Fibroblast of skin of right quadriceps (primary cell): ENCODE measurements at regions not wholly inside any gene's neighbourhood (a gene's known extent, or its start where the extent isn't known, plus 50 kb on each side); places are given as distances from the start of the nearest gene placed in this dataset.

Experiments used
- DNase-seq: peaks from one replicate; pipeline ENCODE4 v3.0.0-alpha.2; 2013

- no peak for DNase-seq
These were observed 119.4 kb upstream of the GLI2 start for GRCh38 chr2:120616261-120616660.

DNA sequence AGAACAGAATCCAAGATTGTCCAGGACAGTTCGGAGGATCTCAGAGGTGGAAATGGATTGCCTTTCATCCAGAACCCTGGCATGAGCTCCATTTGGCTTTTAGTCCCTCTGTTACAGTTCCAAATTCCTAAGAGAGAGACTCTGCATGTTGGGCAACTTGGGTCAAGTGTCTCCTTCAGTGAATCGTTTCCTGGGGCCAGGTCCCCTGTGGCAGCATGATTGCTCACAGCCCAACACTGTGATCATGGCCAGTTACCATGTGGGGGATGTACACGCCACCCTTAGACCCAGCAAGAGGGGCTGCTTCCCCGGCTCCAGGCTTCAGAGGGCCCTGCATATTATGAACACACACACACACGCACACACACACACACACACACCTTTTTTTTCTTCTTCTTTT, 118.6 kb upstream of the GLI2 start:
- no peak for DNase-seq

DNA sequence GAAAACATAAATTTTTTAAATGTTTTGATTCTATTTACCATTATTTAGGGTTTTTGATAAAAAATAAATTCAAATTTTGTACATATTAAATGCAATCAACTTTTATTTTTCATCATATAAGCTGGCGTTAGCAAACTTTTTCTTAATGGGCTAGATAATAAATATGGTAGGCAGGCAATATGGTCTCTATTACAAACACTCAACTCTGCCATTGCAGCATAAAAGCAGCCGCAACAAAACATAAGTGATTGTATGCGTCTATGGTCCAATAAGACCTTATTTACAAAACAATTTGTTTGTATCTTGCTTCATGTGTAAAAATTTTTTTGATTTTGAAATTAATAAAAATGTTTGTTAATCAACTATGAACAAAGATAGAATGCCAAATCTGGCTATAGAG, 116.8 kb upstream of the GLI2 start:
- DNase-seq: no peak

DNA sequence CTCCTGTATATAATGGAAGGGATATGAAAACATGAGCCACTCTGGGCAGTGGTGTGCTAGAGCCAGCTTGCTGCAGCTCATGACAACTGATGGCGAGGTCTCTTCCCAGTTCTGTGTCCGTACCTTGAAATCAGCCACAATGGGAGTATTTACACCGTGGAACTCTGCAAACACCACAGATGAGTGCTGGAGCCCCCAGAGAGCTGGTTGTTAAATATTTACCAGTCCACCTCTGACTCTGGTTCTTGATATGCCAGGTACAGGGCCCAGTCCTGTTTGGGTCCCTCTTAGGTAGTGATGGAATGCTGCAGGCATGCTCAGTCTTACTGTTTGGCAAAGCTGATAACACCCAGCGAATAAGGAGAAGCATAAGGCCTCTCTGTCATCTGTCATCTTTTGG, 116.1 kb upstream of the GLI2 start:
- DNase-seq: no peak

DNA sequence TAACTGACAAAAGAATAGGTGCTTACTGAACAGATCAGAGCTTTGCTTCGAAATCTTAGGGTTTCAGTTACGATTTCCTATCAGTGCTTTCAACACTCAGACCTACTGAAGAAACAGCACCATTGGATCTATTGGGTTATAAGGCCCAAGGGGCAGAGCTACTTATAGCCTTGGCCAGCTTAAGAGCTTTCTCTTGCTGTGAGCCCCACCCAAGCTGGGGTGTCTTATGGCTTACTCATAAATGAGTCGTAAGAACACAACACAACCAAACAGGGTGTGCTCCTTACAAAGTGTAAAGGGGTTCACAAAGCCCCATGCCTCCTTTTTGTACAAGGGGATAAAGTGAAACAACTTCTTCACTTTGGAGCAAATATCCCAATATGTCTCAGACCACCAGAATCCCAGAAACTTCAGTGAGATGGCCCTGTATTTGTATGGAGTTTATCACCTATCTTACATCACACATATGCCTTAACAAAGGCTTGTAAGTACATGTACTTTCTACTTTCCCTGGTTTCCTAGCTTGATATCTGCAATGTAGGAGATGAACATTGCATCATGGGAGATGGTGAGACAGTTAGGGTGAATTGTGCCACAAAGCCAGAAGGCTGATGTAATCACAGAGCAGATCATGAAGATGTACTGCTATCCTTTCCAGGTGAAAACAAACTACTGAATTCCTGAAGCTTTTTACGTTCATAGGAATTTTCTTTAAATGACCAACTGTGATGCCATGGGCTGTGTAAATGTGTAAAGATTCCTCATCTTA, 115.5 kb upstream of the GLI2 start:
- peak; percentile 60 for DNase-seq

GRCh38 chr2:120622159-120622869, 113.4 kb upstream of the GLI2 start:
- DNase-seq: no peak

DNA sequence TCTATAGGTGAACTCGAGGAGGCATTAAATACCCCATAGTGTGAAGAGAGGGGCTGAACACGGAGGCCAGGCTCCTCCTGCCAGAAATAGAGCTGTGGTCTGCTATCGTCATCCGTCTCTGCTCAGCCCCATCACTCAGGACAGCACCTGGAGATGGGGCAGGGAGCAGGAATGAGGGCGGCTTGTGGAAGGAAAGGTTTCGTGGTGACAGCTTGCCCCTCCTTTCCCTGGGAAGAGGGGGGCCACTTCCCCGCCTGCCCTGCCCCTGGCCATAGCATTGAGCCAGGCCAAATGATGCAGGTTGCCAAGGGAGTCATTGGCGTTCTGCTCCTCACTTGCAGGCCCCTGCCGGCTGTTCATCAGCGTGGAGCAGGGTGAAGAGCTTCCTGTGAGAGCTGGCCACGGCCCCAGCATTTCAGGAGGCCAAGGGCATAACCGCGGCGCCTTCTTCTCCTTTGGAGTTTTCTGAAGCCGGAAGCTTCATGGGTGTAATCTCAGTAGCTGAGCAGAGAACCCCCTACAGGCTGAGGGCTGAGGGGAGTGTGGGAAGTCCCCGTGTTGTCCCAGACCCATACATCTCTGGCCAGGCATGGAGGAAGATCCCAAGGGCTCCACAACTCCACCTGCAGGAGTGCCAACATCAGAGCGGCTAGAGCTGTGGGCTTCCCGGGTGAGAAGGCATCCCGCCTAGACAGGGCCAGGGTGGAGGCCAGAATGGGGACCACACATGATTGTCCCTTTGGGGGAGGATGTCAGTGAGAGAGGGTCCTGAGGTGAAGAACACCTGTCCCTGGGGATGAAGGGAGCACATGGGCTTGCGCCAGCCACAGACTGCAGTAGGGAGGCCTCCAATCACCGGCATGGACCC, 112.5 kb upstream of the GLI2 start:
- DNase-seq: no peak

DNA sequence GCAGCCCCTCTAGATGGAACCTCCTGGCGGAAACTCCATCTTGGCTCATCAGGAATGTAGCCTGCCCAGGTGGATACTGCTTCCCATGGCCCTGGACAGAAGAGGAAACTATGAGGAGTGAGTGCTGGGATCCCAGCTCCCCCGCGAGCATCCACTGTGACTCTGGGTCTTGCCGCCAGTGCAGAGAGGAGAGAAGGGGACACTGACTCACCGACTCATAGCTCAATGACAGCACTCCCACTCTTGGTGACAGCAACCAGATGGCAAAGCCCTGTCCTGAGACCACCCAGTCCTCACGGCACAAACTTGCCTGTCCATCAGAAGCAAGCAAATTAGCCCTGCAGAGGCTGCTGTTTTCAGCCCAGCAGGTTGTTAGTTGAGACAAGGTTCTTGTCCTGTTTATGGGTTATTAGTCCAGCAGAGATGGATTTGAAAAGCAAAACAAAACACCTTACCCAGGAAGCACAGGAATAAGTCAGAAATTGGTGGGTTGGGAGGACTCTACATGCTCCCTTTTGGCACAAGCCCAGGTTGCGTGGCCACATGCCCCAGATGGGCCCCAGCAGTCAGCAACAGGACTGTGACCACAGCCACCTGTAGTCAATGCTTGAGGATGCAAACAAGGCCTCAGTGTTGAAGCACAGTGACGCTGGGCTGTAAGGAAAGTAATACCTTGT, 111.5 kb upstream of the GLI2 start:
- DNase-seq: no peak

- no peak for DNase-seq
These were observed 110.8 kb upstream of the GLI2 start for GRCh38 chr2:120624738-120625446.

GRCh38 chr2:120625865-120626560, 109.7 kb upstream of the GLI2 start:
- DNase-seq: no peak

DNA sequence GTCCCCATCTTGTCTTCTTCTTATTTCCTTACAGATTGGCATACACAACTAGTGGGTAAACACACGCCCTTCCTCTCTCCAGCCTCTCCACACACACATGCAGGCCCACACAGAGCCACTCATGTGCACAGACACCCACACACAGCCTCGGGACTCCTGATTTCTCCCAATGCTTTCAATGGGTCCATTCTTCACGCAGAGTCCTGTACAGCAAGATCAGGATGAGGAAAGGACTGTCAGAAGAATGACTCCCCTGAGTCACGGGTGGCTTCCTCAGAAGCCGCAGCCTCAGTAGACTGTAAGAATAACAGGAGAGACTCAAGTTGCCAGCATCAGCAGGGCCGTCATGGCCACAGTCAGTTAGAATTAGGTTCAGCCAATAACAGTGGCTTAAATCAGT, 109.1 kb upstream of the GLI2 start:
- no peak for DNase-seq

DNA sequence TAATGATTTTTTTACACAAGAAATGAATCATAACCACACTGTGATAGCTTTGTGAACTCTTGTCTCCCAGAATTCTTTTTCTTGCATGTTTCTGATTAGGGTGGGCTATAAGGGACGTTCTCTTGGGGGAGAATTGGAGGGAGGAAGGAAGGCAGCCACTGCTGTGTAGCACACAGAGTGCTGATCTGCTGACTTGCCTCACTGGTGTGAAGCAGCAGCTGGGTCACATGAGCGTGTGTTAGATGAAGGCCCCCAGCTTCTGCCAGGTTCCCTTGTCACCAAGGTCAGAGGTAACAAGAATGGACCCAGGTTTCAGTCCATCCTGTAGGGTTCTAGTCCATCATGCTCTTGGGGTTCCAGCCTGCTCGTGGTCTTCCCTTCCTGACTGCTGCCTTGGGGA, 107.4 kb upstream of the GLI2 start:
- no peak for DNase-seq

DNA sequence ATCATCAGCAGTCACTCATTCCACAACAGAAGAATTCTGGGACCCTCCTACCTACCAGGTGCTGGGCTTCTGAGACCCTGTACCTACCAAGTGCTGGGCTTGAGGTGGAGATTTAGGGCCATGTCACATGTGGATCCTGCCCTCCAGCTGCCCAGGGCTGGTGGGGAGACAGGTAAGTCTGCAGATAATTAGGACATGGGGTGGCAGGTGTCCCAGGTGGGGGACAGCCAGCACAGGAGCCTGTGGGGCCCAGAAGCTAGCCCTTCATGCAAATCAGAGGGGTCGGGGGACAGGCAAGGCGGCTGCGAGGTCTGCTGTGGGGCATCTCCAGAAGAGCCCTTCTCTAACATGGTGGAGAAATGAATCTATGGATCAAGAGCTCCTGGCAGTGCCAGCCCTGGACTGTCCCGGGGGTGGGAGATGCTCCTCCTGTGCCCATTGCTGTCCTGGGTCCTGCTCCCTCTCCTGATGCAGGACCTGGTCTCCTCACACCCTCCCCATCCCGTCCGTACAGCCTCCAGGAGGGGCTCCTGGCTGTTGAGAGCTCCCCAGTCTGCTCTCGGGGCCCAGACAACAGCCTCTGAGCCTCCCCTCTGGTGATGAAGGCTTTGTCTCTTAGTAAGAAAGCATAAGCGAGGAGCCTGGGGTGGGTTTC, 106.3 kb upstream of the GLI2 start:
- DNase-seq: no peak

GRCh38 chr2:120630031-120630701, 105.5 kb upstream of the GLI2 start:
- DNase-seq: no peak

GRCh38 chr2:120631236-120631635, 104.4 kb upstream of the GLI2 start:
- no peak for DNase-seq

DNA sequence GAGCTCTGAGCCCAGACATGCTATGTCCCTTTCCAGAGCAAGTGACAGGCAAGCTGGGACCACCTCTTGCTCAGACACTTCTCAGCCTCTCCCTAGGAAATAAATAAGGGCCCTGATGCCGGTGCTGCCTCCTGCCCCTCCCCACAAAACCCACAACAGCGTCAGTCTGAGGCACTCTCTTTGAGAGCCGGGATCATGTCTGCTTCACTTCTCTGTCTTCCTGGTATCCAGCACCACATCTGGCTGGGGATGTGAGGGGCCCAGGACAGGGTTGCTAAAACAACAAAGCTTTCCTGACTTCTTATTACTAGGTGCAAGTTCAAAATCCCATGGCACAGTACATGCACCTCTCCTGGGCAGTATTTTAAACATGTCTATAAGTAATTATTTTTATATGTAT, 103.9 kb upstream of the GLI2 start:
- no peak for DNase-seq

DNA sequence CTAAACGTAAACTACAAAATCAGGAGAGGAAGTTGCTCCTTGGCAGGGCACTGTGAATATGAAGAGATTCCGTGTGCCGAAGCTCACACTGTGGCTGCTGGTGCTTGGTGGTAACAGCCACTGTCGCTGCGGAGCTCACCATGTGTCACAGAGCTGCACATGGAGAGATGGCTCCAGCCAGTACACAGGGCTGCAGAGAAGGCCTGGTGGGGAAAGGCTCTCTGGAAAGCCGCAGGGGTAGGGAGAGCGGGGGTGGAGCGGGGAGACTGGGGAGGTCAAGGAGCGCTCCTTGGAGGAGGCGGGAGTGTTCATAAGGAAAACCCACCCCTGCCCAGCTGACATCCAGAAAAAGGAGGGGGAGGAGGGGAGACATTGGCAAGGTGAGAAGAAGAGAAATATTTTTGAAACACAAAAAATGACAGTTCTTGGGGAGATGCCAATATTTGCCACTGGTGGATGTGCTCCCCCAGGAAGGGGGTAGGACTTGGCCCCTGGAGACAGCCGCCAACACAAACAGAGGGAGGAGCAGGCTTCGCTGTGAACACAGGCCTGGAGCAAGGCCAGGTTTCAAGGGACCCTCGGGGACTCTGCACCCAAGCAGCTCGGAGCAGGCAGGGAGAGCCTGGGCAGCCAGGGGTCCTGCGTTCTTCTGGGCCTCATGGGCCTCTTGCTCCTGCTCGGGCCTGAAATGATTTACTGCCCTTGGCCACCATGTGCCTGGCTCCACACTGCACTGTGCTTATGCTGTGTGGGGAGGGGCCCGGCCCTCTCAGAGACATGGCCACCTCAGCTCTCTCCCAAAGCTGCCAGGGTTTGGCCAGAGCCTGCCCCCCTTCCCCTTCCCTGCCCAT, 102.6 kb upstream of the GLI2 start:
- no peak for DNase-seq

DNA sequence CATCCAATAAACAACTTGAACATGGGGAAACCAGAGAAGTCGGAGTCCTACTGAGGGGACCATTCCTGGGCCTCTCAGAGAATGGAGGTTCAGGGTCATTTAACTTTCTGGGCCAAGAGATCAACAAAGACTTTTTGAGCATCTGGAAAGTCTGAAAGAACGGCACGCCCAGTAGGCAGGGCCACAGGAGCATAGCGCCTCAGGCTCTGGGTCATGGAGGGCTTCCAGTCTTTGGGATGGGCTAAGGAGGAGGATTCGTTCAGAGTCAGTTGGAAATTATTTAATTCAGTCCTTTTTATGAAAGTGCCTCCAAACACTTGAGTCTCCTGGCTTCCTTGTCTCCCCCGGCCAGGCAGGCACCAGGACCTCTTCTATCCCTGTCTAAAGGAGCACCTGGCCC, 101.1 kb upstream of the GLI2 start:
- no peak for DNase-seq

DNA sequence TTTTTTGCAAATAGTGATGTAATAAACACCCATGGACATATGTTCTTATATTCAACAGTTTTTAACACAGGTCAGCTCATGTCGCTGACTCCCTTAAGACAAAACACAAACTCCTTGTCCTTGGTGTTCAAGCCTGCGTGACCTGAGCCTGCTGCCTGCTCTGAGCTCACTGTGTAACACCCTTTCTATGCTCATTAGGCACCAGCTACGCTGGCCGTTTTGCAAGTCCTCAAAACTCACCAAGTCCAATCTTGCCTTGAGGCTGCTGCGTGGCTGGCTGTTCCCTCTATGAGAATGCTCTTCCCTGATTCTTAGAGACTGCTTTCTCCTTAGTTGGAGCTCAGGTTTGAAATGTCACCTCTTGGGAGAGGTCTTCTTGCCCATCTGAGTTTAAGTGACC, 100.5 kb upstream of the GLI2 start:
- DNase-seq: no peak

DNA sequence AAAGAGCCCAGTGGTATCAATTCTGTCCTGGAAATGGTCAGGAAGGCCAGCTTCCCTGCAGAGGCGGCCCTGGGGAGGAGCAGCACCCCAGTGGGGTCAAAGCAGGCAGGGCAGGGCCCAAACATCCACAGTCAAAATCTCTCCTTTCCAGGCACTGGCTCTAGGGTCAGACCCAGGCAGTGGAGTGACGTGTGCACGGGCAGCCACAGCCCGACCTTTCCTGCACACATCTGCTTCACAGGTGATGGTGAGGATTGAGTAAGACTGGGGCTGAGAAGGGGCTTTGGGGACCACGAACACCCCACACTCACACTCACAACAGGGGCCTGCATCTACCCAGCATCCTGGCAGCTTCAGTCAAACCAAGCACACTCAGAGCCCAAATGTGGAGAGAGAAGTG, 97.8 kb upstream of the GLI2 start:
- no peak for DNase-seq
